ENCODE measurements at regions not wholly inside any gene's neighbourhood (a gene's known extent, or its start where the extent isn't known, plus 50 kb on each side); places are given as distances from the start of the nearest gene placed in this dataset.

- ChIA-PET CTCF (interaction anchor here (0.6 kb wide), 1 partner anchor 10 kb away, joined by 4 read pairs; no protein-coding TSS in a partner anchor), POLR2A (ENCODE audit: unreplicated experiment) (no interaction called here)
- Histone ChIP-seq H4K91ac (ENCODE audit: insufficient read depth, low read depth, low read length) (no peak overlapping the region), H3K9me3 (ENCODE audit: control insufficient read depth, insufficient read depth, low read length) (peaks cover 52% of the 10 kb centered on the region), H3K4me3 (ENCODE audit: insufficient read depth, low read depth, low read length) (no peak overlapping the region), H2BK120ac (ENCODE audit: low read depth, low read length) (no peak overlapping the region), H3K79me1 (ENCODE audit: low read depth in 1 of 2, low read length in 2 of 2) (no peaks in the 10 kb centered on the region), H2BK5ac (ENCODE audit: low read depth, low read length, poor library complexity, severe bottlenecking) (no peak overlapping the region), H2BK15ac (ENCODE audit: low read depth, low read length) (no peak overlapping the region), H4K20me1 (ENCODE audit: insufficient read depth, low read length) (no peaks in the 10 kb centered on the region), H3K56ac (ENCODE audit: extremely low read depth, insufficient read depth, low read length) (no peak overlapping the region), H3K4ac (ENCODE audit: low read depth, low read length) (no peak overlapping the region), H2AK9ac (replicated peaks; ENCODE audit: low read depth, low read length, poor library complexity) (no peak overlapping the region), H2AFZ (replicated peaks; ENCODE audit: low read length, poor library complexity) (no peak overlapping the region), H3K4me1 (ENCODE audit: control insufficient read depth, insufficient read depth, low read length) (no peaks in the 10 kb centered on the region), H3K27me3 (ENCODE audit: control insufficient read depth, insufficient read depth, low read length) (no peaks in the 10 kb centered on the region), H3K27ac (ENCODE audit: insufficient read depth, low read length) (no peak overlapping the region), H3K9ac (ENCODE audit: low read depth, low read length) (no peak overlapping the region), H4K8ac (ENCODE audit: low read depth in 2 of 2, low read length in 2 of 2) (no peak overlapping the region), H3K14ac (replicated peaks; ENCODE audit: low read depth, low read length) (no peak overlapping the region), H3K23ac (ENCODE audit: low read depth, low read length) (no peak overlapping the region), H2AK5ac (ENCODE audit: low read depth, low read length) (no peak overlapping the region), H2BK20ac (ENCODE audit: low read depth, low read length) (no peak overlapping the region), H3K4me2 (ENCODE audit: low read depth, low read length) (no peak overlapping the region), H3K36me3 (ENCODE audit: control insufficient read depth, insufficient read depth, low read length) (no peaks in the 10 kb centered on the region), H3K18ac (ENCODE audit: low read depth, low read length) (no peak overlapping the region), H4K5ac (ENCODE audit: low read depth, low read length) (no peak overlapping the region), H3K9me1 (ENCODE audit: insufficient read depth, low read length) (no peaks in the 10 kb centered on the region)
- dilution Hi-C loops (cut with HindIII; ENCODE audit: low sequenced_read_pairs, unreplicated experiment) = no loop called here
- ATAC-seq (ENCODE audit: low read depth) (no peak), DNase-seq (no peak)
- no peak for TF ChIP-seq RFX5 (IDR thresholded peaks at IDR 0.05; ENCODE audit: low read depth, low read length)
- WGBS, 2 experiments (ENCODE audit: extremely low coverage in 2 of 2, insufficient read length in 1 of 2) = no CpG with 5 or more reads among the region's 5 CpGs
- intact Hi-C loops (cut with micrococcal nuclease) = no loop called here
- in situ Hi-C loops (cut with MboI; ENCODE audit: low sequenced_read_pairs) = no loop called here
- BruUV-seq (replicated peaks) = no TSS peak
These were observed 1392.8 kb downstream of the BRD1 start for GRCh38 chr22:48434868-48435250.

Data from IMR-90 (cell line).